ENCODE measurements at regions not wholly inside any gene's neighbourhood (a gene's known extent, or its start where the extent isn't known, plus 50 kb on each side); places are given as distances from the start of the nearest gene placed in this dataset.
"Not testable (repeated sequence)": the region's sequence is repeated elsewhere in the genome, so short reads cannot be mapped to it uniquely, and the experiment has no call there.

DNA sequence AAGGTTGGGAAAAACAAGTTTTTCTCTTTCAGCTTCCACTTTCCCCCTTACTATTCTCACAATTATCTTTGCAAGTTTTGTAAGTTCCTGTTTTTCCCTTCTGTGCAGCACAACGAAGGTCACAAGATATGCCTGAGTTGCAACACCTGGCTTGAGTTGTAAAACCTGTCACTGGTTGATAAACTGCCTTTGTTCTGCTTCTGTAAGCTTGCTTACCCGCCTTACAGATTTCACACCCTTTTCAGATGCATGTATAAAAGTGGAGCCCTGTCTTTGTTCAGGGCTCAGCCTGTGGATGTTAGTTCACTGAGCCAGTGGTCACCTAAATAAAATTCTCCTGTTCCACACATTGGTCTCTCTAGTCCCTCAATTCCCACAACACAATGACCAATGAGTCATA is 318.9 kb downstream of the UBE2NL start:
- DNase-seq = not testable (repeated sequence)

- DNase-seq = not testable (repeated sequence)
These were observed 324.6 kb downstream of the UBE2NL start for GRCh38 chrX:144208360-144209024.

DNA sequence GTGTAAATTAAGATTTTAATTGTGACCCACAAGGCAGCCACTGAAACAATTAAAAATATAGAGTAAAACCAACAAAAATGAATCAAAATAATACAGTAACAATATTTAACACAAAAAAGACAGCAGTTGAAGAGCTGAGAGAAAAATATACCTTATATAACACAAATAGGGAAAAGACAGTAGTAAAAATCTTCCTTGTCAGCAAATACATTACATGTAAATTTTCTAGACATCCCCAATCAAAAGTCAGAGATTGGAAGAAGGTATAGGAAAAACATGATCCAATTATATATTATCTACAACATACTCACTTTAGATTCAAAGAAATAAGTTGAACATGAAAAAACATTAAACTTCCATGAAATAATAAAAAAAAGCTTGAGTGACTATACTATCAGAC is 330.8 kb downstream of the UBE2NL start:
- no peak for DNase-seq

DNA sequence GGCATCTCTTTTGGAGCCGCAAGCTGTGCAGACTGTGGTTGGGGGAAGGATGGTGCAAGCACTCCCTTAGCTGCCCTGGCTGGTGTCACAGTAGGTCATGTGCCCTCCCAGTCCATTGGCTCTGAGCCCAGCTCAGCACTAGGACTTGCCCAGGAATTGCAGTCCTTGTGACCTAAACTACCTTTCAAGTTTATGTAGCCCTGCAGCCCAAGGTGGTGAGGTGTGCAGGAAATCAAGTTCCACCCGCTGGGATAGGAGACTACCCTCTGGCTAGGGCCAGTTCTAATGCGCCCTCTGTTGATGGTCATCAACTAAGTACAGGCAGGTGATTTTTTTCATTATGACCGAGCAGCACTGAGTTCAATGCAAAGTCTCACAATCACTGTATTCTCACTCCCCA is 335.2 kb downstream of the UBE2NL start:
- DNase-seq = no peak

GRCh38 chrX:144231116-144231785 is 347.4 kb downstream of the UBE2NL start:
- DNase-seq = not testable (repeated sequence)

GRCh38 chrX:144253356-144253755 is 369.5 kb downstream of the UBE2NL start:
- no peak for DNase-seq

GRCh38 chrX:144259054-144259453 is 375.2 kb downstream of the UBE2NL start:
- DNase-seq = no peak

DNA sequence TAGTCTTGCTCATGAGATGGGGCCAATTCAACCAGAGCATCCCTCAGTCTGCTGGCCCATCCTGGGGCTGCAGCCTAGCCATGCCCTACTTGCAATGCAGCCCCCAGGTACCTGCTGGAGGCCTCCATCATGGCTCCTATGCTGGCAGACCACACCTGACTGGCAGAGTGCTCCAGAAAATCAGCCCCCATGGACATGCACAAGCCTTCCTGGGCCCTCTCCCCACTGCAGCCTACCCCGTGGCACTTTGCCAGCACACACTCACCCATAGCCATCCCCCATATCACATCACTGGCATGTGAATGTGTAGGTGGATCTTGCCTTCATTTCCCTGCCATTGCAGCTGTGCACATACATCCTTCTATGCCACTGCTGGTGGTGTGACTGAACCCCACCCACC is 381.8 kb downstream of the UBE2NL start:
- no peak for DNase-seq

DNA sequence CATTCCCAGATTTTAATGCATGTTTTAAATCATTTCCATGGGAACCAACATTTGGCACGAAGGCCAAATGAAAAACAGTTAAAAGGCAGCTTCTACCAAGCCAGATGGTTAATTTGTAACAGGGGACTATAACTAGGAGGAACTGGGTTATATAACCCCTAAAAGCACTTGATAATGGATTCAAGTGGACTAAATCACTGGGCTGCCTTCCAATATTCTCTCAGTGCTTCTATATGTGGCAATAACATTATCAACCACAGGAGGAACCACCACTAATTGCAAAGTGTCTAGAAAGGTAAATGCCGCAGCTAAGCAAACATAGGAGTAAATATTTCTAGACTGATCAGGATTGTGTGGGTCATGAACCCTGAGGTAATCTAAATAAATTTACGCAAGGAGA is 391.5 kb downstream of the UBE2NL start:
- DNase-seq = no peak

DNA sequence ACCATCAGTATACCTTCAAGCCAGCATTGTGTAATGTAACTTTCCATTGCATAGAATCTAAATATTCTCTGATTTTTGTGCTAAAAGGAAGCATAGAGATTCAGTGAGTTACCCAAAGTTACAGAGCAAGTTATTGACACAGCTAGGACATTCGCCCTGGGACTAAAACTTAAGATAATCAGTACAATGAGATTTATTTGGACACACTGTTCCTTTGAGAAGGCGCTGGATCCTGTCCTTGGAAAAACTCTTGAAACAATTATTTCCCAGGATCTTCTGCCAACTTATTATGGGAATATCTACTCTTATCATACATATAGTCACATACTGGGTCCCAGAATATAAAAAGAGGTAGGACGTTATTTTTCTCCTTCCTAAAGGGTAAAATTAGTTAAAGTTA is 392.0 kb downstream of the UBE2NL start:
- no peak for DNase-seq

DNA sequence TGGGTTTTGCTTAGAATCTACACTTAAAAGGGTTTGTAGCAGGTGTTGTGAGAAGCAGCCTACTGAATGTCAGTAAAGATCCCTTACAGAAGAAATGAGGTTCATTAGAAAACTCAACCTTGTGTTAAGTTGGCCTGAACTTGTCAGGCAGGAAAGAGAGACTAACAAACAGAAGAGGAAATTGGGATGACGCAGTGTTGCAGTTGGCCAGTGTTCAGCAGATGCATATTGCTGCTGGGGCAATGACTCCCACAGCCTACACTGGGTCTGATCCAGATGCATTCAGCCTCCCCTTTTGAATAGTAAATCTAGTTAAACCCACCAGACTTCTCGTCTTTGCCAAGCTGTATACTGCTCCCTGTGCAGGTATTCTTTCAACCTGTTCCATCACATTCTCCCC is 409.4 kb downstream of the UBE2NL start:
- DNase-seq = no peak

DNA sequence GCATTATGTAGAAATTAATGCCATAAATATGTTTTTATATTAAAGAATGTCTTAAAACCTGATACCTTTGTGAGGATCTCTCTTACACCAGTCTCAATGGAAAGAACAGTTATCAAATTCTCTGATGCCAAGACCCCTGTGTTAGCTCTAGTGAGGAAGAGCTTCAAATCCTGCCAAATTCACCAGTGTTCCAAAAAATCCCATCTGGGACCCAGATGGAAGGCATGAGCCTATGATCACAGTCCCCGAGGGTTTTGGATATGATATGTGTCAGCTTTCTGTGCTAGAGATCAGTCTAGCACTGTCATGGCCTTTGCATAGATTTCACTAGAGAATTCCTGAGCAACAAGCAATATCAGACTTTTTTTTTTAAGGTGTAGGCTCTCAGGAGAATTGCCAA is 412.1 kb downstream of the UBE2NL start:
- no peak for DNase-seq

- DNase-seq = no peak
These were observed 413.4 kb downstream of the UBE2NL start for GRCh38 chrX:144297221-144297620.

- no peak for DNase-seq
These were observed 443.6 kb downstream of the UBE2NL start for GRCh38 chrX:144327495-144327894.

DNA sequence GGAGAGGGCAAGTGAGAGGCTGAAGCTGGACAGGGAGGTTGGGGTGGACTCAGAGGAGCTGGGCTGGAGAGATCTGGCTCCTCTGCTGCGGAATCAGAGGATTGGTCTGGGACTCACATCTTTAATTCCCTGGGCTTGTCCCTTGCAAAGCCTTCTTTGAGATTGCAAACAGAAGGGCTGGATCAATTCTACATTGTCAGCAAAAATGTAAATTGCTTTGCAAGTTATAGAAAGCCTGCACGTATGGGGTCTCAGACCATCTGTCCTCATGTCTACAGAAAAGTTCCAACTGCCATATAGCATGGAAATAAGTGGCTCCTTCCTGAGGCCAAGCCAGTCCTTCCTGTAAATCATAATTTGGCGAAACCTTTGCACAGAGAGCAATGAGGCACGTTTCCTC is 449.6 kb downstream of the UBE2NL start:
- no peak for DNase-seq

- DNase-seq = peak in 1 of 2 donors; percentile 3
These were observed 450.7 kb downstream of the UBE2NL start for GRCh38 chrX:144334577-144334976.

DNA sequence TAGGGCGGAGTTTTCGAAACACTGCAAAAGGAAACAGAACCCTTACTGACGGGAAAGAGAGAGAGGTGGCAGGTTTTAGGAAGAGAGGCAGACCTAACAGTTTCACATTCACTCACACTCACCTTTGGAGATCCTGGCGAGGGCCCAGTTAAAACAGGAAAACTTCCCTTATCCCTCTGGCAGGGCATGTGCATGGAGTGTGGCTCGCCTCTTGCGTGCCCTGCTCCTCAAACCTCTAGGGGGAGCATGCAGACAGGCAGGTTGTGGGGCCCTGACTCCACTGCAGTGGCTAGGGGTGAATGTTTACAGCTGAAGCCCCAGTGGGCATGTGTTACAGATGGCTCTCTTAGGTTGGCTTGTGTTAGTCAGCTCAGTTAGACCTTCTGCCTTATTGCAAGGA is 451.5 kb downstream of the UBE2NL start:
- no peak for DNase-seq

DNA sequence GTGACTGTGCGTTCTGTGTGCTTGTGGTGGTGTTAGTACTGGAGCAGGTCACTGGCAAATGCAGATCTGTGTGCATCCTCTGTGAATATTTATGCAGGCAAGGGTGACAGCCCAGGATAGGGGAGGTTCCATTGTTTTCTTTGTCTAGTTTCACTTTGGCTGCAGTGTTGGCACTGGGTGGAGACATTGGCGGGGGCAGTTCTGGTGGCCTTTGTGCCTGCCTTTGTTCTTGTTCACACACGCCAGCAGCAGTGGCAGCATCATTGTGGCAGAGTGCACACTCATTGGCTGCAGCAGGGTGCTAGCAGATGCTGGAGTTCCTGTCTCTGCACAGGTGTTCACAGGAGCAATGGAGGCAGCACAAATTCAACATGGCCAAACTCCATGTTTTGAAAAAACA is 495.3 kb downstream of the UBE2NL start:
- DNase-seq = no peak

DNA sequence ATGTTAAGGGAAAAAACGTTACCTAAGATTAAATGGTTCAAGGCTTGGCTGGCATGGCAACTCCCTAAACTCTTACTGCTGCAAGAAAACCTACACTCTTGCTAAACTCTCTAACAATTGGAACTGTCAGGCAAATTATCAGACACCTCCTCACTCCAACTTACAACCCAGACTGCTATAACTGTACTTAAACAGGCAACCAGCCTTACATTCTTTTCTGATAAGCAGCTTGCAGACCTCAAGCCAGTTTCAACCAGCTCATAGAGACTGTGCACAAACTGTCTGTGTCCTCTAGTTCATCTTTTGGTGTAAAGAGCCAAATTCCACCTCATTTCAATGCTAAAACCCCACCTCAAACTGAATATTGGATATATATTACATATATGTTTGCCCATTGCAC is 504.9 kb downstream of the UBE2NL start:
- DNase-seq = no peak
